ENCODE measurements at regions not wholly inside any gene's neighbourhood (a gene's known extent, or its start where the extent isn't known, plus 50 kb on each side); places are given as distances from the start of the nearest gene placed in this dataset.

DNA sequence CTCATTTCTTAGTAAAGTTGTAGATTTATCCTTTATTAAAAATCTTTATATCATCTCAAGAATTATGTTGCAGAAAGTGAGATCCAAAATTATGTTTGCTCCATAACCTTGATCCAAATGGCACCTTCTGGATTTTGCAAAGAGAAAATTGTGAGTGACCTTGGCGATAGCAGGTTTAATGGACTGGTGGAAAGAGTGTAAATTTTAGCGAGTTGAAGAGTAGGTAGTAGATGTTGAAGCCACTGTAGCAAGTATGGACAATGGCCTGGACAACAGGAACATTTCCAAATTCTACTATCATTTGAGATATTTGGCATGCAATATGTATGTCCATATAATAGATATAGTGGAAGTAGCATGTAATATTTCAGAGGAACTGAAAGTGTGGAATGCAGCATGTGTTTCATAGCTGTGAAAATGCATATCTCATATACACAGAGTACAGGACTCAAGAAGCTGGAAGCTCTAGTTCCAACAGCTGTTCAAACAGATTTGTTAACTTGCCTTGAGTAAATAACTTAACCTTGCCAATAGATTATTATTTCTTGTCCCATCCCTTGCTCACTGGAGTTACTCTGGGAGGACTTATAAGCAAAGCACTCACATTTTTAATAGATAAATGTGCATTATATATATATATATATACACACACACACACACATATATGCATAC lies 152.5 kb upstream of the TLL1 start:
- H3F3A ChIP-seq (ENCODE audit: low read depth) = no peaks in the 10 kb centered on the region
- no peaks in the 10 kb centered on the region for H3K79me2 ChIP-seq (ENCODE audit: insufficient read depth, low read length)
- no peak overlapping the region for H3K4me3 ChIP-seq (ENCODE audit: low read length, poor library complexity, severe bottlenecking)
- H4K20me1 ChIP-seq (ENCODE audit: insufficient read depth, low read length, poor library complexity, severe bottlenecking) = no peaks in the 10 kb centered on the region
- H3K27me3 ChIP-seq (ENCODE audit: insufficient read depth, low read length, poor library complexity, severe bottlenecking) = no peaks in the 10 kb centered on the region
- no peak overlapping the region for H2AFZ ChIP-seq (ENCODE audit: low read length)
- no peaks in the 10 kb centered on the region for H3K36me3 ChIP-seq (ENCODE audit: insufficient read depth, low read length)
- no peak overlapping the region for H3K9ac ChIP-seq (ENCODE audit: low read depth, low read length, poor library complexity, severe bottlenecking)
- no peaks in the 10 kb centered on the region for H3K9me3 ChIP-seq (ENCODE audit: insufficient read depth, low read depth, low read length)
- TF ChIP-seq EZH2phosphoT487 (IDR thresholded peaks at IDR 0.05; ENCODE audit: borderline replicate concordance) = no peak
- TF ChIP-seq, protein P1, sequence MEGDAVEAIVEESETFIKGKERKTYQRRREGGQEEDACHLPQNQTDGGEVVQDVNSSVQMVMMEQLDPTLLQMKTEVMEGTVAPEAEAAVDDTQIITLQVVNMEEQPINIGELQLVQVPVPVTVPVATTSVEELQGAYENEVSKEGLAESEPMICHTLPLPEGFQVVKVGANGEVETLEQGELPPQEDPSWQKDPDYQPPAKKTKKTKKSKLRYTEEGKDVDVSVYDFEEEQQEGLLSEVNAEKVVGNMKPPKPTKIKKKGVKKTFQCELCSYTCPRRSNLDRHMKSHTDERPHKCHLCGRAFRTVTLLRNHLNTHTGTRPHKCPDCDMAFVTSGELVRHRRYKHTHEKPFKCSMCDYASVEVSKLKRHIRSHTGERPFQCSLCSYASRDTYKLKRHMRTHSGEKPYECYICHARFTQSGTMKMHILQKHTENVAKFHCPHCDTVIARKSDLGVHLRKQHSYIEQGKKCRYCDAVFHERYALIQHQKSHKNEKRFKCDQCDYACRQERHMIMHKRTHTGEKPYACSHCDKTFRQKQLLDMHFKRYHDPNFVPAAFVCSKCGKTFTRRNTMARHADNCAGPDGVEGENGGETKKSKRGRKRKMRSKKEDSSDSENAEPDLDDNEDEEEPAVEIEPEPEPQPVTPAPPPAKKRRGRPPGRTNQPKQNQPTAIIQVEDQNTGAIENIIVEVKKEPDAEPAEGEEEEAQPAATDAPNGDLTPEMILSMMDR (conservative IDR thresholded peaks at IDR 0.05; ENCODE audit: low read length) = no peak
- no peaks in the 10 kb centered on the region for H3K9me2 ChIP-seq (replicated peaks; ENCODE audit: low read depth, low read length)
- H3K4me2 ChIP-seq (ENCODE audit: low read depth, low read length, poor library complexity, severe bottlenecking) = no peak overlapping the region
- no peaks in the 10 kb centered on the region for H3K4me1 ChIP-seq (ENCODE audit: insufficient read depth, low read length, poor library complexity, severe bottlenecking)

DNA sequence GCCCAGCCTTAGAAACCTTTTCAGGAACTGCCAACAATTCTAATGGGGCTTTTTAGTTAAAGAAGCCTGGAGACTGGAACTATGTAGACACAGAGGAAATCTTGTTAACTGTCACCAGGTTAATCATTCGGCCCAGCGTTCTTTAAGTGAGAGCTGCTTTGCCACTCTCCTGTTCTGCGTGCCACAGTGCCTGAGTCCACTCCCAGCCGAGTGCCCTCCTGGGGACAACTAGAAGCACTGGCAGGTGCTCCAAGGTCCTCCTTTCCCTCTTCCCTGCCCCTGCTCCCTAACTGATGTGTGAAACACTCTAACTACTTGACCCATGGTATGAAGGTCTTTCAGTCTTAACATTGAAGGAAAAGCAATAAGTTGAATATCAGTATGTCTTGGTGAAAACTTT lies 151.2 kb upstream of the TLL1 start:
- no peaks in the 10 kb centered on the region for H3F3A ChIP-seq (ENCODE audit: low read depth)
- no peaks in the 10 kb centered on the region for H3K9me2 ChIP-seq (replicated peaks; ENCODE audit: low read depth, low read length)
- no peak overlapping the region for H3K9ac ChIP-seq (ENCODE audit: low read depth, low read length, poor library complexity, severe bottlenecking)
- H3K4me1 ChIP-seq (ENCODE audit: insufficient read depth, low read length, poor library complexity, severe bottlenecking) = no peaks in the 10 kb centered on the region
- H3K79me2 ChIP-seq (ENCODE audit: insufficient read depth, low read length) = no peaks in the 10 kb centered on the region
- H3K36me3 ChIP-seq (ENCODE audit: insufficient read depth, low read length) = no peaks in the 10 kb centered on the region
- H4K20me1 ChIP-seq (ENCODE audit: insufficient read depth, low read length, poor library complexity, severe bottlenecking) = no peaks in the 10 kb centered on the region
- H2AFZ ChIP-seq (ENCODE audit: low read length) = no peak overlapping the region
- TF ChIP-seq, protein P1 (conservative IDR thresholded peaks at IDR 0.05; ENCODE audit: low read length) = no peak
- no peak for TF ChIP-seq EZH2phosphoT487 (IDR thresholded peaks at IDR 0.05; ENCODE audit: borderline replicate concordance)
- H3K27me3 ChIP-seq (ENCODE audit: insufficient read depth, low read length, poor library complexity, severe bottlenecking) = no peaks in the 10 kb centered on the region
- H3K4me2 ChIP-seq (ENCODE audit: low read depth, low read length, poor library complexity, severe bottlenecking) = no peak overlapping the region
- H3K4me3 ChIP-seq (ENCODE audit: low read length, poor library complexity, severe bottlenecking) = no peak overlapping the region
- H3K9me3 ChIP-seq (ENCODE audit: insufficient read depth, low read depth, low read length) = no peaks in the 10 kb centered on the region

DNA sequence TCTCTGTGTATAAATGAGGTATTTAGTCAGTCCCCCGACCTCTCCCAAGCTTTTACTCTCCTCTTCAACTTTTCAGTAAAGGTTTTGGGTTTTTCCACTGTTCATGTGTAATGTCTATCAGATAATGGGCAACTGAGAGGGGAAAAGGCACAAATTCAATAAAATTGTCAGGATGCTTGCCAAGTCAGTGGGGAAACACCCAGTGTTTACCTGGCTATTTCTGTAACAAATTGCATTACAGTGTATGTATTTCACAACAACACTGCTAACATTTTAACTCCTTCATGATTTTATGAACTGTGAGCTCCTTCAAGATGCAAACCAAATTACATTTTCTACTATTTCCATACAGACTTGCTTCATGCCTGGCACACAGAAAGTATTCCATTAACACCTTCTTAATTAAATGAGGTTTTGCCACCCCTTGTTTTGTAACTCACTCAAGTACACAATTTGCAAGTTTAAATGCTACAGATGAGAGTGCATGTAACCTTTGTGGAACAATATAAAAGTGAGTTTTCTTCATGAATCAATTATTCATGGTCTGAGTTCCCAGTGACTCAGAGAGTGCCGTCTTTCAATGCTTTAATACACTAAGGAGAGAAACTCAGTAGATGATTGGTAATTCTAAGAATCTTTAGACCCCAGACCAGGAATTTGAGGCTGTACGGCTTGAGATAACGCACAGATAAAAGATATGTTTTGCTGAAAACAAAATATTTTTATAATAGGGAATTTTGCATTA lies 149.8 kb upstream of the TLL1 start:
- H4K20me1 ChIP-seq (ENCODE audit: insufficient read depth, low read length, poor library complexity, severe bottlenecking) = no peaks in the 10 kb centered on the region
- no peaks in the 10 kb centered on the region for H3K79me2 ChIP-seq (ENCODE audit: insufficient read depth, low read length)
- H2AFZ ChIP-seq (ENCODE audit: low read length) = no peak overlapping the region
- no peak overlapping the region for H3K4me2 ChIP-seq (ENCODE audit: low read depth, low read length, poor library complexity, severe bottlenecking)
- no peak overlapping the region for H3K4me3 ChIP-seq (ENCODE audit: low read length, poor library complexity, severe bottlenecking)
- no peaks in the 10 kb centered on the region for H3K9me2 ChIP-seq (replicated peaks; ENCODE audit: low read depth, low read length)
- no peaks in the 10 kb centered on the region for H3F3A ChIP-seq (ENCODE audit: low read depth)
- H3K36me3 ChIP-seq (ENCODE audit: insufficient read depth, low read length) = no peaks in the 10 kb centered on the region
- no peaks in the 10 kb centered on the region for H3K27me3 ChIP-seq (ENCODE audit: insufficient read depth, low read length, poor library complexity, severe bottlenecking)
- H3K4me1 ChIP-seq (ENCODE audit: insufficient read depth, low read length, poor library complexity, severe bottlenecking) = no peaks in the 10 kb centered on the region
- no peak overlapping the region for H3K9ac ChIP-seq (ENCODE audit: low read depth, low read length, poor library complexity, severe bottlenecking)
- H3K9me3 ChIP-seq (ENCODE audit: insufficient read depth, low read depth, low read length) = no peaks in the 10 kb centered on the region
- TF ChIP-seq, protein P1 (conservative IDR thresholded peaks at IDR 0.05; ENCODE audit: low read length) = no peak
- TF ChIP-seq EZH2phosphoT487 (IDR thresholded peaks at IDR 0.05; ENCODE audit: borderline replicate concordance) = no peak
